Erythroblast (primary cell): ENCODE measurements at regions not wholly inside any gene's neighbourhood (a gene's known extent, or its start where the extent isn't known, plus 50 kb on each side); places are given as distances from the start of the nearest gene placed in this dataset.

Experiments used
- GATA1 ChIP-seq: IDR thresholded peaks from 2 replicates; pipeline ENCODE4 v1.6.1; 2011; ENCODE audit warnings: low read depth, mild to moderate bottlenecking, control low read depth, low read length, moderate library complexity
- POLR2A ChIP-seq: IDR thresholded peaks from 2 replicates; pipeline ENCODE4 v1.6.1; 2011; ENCODE audit warnings: mild to moderate bottlenecking, low read length

DNA sequence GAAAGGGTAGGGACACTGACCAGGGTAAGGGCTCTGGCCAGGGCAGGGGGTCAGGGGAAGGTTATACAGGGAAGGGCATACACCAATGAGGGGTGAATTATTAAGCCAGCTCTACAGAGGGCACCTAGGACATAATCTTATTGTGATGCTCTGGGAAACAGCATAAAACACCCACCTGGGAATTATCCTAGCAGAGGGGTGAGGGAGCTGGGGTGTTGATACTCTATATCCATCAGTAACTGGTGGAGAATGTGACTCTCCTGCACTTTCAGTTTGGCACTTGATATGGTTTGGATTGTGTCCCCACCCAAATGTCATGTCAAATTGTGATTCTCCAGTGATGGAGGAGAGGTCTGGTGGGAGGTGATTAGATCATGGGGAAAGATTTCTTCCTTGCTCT, 291.2 kb downstream of the ASMT start:
- TF ChIP-seq GATA1 (no peak), POLR2A (no peak)
